ENCODE measurements at regions not wholly inside any gene's neighbourhood (a gene's known extent, or its start where the extent isn't known, plus 50 kb on each side); places are given as distances from the start of the nearest gene placed in this dataset.

- no peak for DNase-seq (ENCODE audit: low read depth in 2 of 2)
Measured at GRCh38 chr3:194081826-194082225, 54.1 kb upstream of the HES1 start.

DNA sequence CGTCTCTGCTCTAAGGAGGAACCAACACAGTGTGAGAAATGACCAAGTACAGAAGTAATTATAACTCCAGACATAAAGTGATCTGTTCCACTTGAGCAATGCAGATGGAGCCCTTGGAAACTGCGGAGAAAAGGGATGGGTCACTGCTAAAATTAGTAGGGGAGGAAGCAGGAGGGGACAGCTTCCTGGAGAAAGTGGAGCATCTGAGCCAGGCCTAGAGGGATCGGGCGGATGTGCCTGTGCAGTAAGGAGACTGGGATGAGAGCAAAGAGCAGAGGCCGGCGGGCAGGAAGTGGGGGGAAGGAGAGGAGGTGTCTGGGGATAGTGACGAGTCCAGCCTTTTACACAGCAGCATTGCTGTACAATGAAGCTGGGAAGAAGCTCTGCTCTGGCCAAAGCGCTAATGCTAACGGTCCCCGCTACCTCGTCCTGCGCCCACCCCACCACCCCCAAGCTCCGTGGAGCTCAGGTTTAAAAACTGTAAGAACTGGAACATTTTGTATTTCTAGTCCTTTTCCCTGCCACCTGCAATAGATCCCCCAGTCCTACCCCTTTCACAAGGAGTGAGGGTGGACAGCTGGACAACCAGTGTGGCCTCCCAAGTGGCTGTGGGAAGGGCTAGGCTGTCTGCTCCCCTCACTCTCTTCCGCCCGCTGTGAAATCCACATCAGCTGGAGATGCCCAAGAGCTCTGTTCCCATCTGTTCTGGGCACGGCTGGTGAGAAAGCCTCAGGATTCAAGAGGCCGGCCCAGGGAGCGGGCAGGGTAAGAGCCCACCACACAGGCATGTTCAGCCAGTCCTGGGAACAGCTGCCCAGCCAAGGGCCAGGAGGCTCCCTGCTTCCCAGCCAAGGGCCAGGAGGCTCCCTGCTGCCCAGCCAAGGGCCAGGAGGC lies 53.0 kb upstream of the HES1 start:
- no peak for DNase-seq (ENCODE audit: low read depth in 2 of 2)

- DNase-seq (ENCODE audit: low read depth in 2 of 2) = no peak
Measured at GRCh38 chr3:194083637-194084224, 52.2 kb upstream of the HES1 start.

GRCh38 chr3:194084284-194084683 lies 51.7 kb upstream of the HES1 start:
- no peak for DNase-seq (ENCODE audit: low read depth in 2 of 2)

Measured in stimulated activated CD8-positive, alpha-beta memory T cell treated with anti-CD3 and anti-CD28 coated beads, Interleukin-15, amount 100 ng/mL, for 48 hours (primary cell).